GM12892 (cell line): ENCODE measurements at regions not wholly inside any gene's neighbourhood (a gene's known extent, or its start where the extent isn't known, plus 50 kb on each side); places are given as distances from the start of the nearest gene placed in this dataset.

Experiments used
- POLR2A ChIP-seq: IDR thresholded peaks from 2 replicates; pipeline ENCODE4 v1.6.1; 2011; ENCODE audit warnings: low read depth, low read length, control low read depth
- POLR2AphosphoS5 ChIP-seq: IDR thresholded peaks from 2 replicates; pipeline ENCODE4 v1.6.1; 2011; ENCODE audit warnings: low read depth, low read length, control low read depth

- TF ChIP-seq POLR2AphosphoS5: no peak
- TF ChIP-seq POLR2A: no peak
Observed at GRCh38 chr16:82236875-82237274, 66.9 kb upstream of the MPHOSPH6 start.
